A673 (cell line): ENCODE measurements at regions not wholly inside any gene's neighbourhood (a gene's known extent, or its start where the extent isn't known, plus 50 kb on each side); places are given as distances from the start of the nearest gene placed in this dataset.

Experiments used
- EZH2 ChIP-seq: fragments of 200-600 bp; sonication (generic); IDR thresholded peaks from 2 replicates; pipeline ENCODE4 v1.6.1; 2017; ENCODE audit warnings: borderline replicate concordance, low read depth, mild to moderate bottlenecking, mixed read lengths, antibody characterized with exemption, low read length; ENCODE audit not compliant: poor library complexity, severe bottlenecking
- TF ChIP-seq, protein P1 (sequence below): fragments of 300-800, 200-600 bp; sonication (generic); conservative IDR thresholded peaks from 2 replicates; pipeline ENCODE4 v1.5.1; 2017; ENCODE audit warnings: low read depth, mild to moderate bottlenecking, antibody characterized with exemption, low read length, moderate library complexity, mixed read lengths

- TF ChIP-seq, protein P1, sequence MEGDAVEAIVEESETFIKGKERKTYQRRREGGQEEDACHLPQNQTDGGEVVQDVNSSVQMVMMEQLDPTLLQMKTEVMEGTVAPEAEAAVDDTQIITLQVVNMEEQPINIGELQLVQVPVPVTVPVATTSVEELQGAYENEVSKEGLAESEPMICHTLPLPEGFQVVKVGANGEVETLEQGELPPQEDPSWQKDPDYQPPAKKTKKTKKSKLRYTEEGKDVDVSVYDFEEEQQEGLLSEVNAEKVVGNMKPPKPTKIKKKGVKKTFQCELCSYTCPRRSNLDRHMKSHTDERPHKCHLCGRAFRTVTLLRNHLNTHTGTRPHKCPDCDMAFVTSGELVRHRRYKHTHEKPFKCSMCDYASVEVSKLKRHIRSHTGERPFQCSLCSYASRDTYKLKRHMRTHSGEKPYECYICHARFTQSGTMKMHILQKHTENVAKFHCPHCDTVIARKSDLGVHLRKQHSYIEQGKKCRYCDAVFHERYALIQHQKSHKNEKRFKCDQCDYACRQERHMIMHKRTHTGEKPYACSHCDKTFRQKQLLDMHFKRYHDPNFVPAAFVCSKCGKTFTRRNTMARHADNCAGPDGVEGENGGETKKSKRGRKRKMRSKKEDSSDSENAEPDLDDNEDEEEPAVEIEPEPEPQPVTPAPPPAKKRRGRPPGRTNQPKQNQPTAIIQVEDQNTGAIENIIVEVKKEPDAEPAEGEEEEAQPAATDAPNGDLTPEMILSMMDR: no peak
- TF ChIP-seq EZH2: no peak
Measured at GRCh38 chr4:54823616-54824015, 165.9 kb downstream of the KIT start.
